ENCODE measurements at regions not wholly inside any gene's neighbourhood (a gene's known extent, or its start where the extent isn't known, plus 50 kb on each side); places are given as distances from the start of the nearest gene placed in this dataset.

DNA sequence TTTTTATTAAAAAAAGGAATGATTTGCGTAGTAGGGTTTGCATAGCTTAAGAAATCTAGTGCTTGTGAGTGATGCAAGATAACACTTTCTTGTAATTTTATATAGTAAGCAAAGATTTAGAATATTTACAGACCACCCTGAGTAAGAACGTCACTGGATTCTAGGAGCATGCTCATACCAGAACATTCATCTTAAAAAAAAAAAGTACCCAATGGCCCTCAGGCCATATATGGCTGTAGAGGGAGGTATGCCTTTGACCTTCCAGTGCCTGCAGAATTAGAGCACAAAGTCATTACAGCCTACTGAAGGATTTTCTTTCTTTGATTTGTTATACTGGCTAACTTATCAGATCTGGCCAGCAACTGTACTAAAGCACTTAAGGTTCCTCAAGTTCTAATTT lies 236.3 kb upstream of the GYPA start:
- H3K27me3 ChIP-seq (ENCODE audit: control insufficient read depth in 2 of 2, insufficient read depth in 2 of 2, low read length in 2 of 2): no peaks in the 10 kb centered on the region
- no peaks in the 10 kb centered on the region for H3K36me3 ChIP-seq (ENCODE audit: control insufficient read depth, insufficient read depth, low read length)
- no peaks in the 10 kb centered on the region for H3K79me2 ChIP-seq (ENCODE audit: control insufficient read depth, insufficient read depth, low read length)
- FAIRE-seq: no peak
- no peak overlapping the region for H3K4me2 ChIP-seq (ENCODE audit: insufficient read depth, low read length)
- no peak overlapping the region for H3K4me3 ChIP-seq
- no peak overlapping the region for H3K9ac ChIP-seq (ENCODE audit: insufficient read depth in 1 of 2, low read depth in 2 of 2, low read length in 2 of 2)
- no peak overlapping the region for H2AFZ ChIP-seq (ENCODE audit: low read depth, low read length)
- in situ Hi-C loops (cut with MboI) (no loop called here), intact Hi-C loops (cut with micrococcal nuclease) (no loop called here)
- DNase-seq (ENCODE audit: extremely low read depth in 1 of 4, low spot score in 3 of 4): no peak
- H3K27ac ChIP-seq (ENCODE audit: extremely low read depth, low read depth, low read length): no peak overlapping the region
- no peaks in the 10 kb centered on the region for H3K4me1 ChIP-seq (replicated peaks in 1 of 2; ENCODE audit: control insufficient read depth in 2 of 2, insufficient read depth in 2 of 2, low read length in 2 of 2)
- no peak for ATAC-seq
- no TSS peak for BruUV-seq (replicated peaks)
- ChIA-PET CTCF (ENCODE audit: low intra/inter-chr PET ratio) (no interaction called here), POLR2A (no interaction called here)
- H3K9me3 ChIP-seq (replicated peaks; ENCODE audit: control insufficient read depth, insufficient read depth, low read depth, low read length): no peaks in the 10 kb centered on the region
- no peaks in the 10 kb centered on the region for H3K9me1 ChIP-seq (ENCODE audit: control insufficient read depth, insufficient read depth, low read length)
- TF ChIP-seq, protein P1, sequence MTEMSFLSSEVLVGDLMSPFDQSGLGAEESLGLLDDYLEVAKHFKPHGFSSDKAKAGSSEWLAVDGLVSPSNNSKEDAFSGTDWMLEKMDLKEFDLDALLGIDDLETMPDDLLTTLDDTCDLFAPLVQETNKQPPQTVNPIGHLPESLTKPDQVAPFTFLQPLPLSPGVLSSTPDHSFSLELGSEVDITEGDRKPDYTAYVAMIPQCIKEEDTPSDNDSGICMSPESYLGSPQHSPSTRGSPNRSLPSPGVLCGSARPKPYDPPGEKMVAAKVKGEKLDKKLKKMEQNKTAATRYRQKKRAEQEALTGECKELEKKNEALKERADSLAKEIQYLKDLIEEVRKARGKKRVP (CRISPR knock-in tag; IDR thresholded peaks at IDR 0.05): no peak
- no peaks in the 10 kb centered on the region for H4K20me1 ChIP-seq (replicated peaks; ENCODE audit: control insufficient read depth, insufficient read depth, low read length)
- WGBS (ENCODE audit: insufficient coverage, low coverage, missing lambda C conversion rate): 0% methylated on average over 2 of the region's 2 CpGs

DNA sequence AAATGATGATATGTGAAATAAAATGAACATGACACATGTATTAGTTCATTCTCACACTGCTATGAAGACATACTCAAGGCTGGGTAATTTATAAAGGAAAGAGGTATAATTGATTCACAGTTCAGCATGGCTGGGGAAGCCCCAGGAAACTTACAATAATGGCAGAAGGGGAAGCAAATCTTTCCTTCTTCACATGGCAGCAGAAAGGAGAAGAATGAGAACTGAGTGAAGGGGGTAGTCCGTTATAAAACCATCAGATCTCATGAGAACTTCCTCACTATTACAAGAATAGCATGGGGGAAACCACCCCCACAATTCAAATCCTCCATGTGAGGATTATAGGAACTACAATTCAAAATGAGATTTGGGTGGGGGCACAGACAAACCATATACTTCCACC lies 243.9 kb upstream of the GYPA start:
- WGBS (ENCODE audit: insufficient coverage, low coverage, missing lambda C conversion rate): no CpG with 5 or more reads among the region's 1 CpG
- ChIA-PET POLR2A (no interaction called here), CTCF (ENCODE audit: low intra/inter-chr PET ratio) (no interaction called here)
- in situ Hi-C loops (cut with MboI): no loop called here
- H3K4me1 ChIP-seq (replicated peaks in 1 of 2; ENCODE audit: control insufficient read depth in 2 of 2, insufficient read depth in 2 of 2, low read length in 2 of 2): no peaks in the 10 kb centered on the region
- ATAC-seq: no peak
- H3K36me3 ChIP-seq (ENCODE audit: control insufficient read depth, insufficient read depth, low read length): no peaks in the 10 kb centered on the region
- H3K4me3 ChIP-seq: no peak overlapping the region
- no peaks in the 10 kb centered on the region; the same call in 1 of the 2 replicates for H3K9me3 ChIP-seq (replicated peaks; ENCODE audit: control insufficient read depth, insufficient read depth, low read depth, low read length)
- no TSS peak for BruUV-seq (replicated peaks)
- no peaks in the 10 kb centered on the region for H3K9me1 ChIP-seq (ENCODE audit: control insufficient read depth, insufficient read depth, low read length)
- DNase-seq (ENCODE audit: extremely low read depth in 1 of 4, low spot score in 3 of 4): no peak
- no peak for FAIRE-seq
- H3K9ac ChIP-seq (ENCODE audit: insufficient read depth in 1 of 2, low read depth in 2 of 2, low read length in 2 of 2): no peak overlapping the region
- H2AFZ ChIP-seq (ENCODE audit: low read depth, low read length): no peak overlapping the region
- no peaks in the 10 kb centered on the region for H4K20me1 ChIP-seq (replicated peaks; ENCODE audit: control insufficient read depth, insufficient read depth, low read length)
- H3K79me2 ChIP-seq (ENCODE audit: control insufficient read depth, insufficient read depth, low read length): no peaks in the 10 kb centered on the region
- intact Hi-C loops (cut with micrococcal nuclease): no loop called here
- no peak overlapping the region for H3K4me2 ChIP-seq (ENCODE audit: insufficient read depth, low read length)
- H3K27ac ChIP-seq (ENCODE audit: extremely low read depth, low read depth, low read length): no peak overlapping the region
- no peaks in the 10 kb centered on the region for H3K27me3 ChIP-seq (ENCODE audit: control insufficient read depth in 2 of 2, insufficient read depth in 2 of 2, low read length in 2 of 2)
- no peak for TF ChIP-seq NR4A1 (CRISPR knock-in tag; IDR thresholded peaks at IDR 0.05)
- TF ChIP-seq NR4A1 (tag; IDR thresholded peaks at IDR 0.05): no peak
- TF ChIP-seq NFIC (IDR thresholded peaks at IDR 0.05): no peak
- TF ChIP-seq NR2F6 (CRISPR knock-in tag; IDR thresholded peaks at IDR 0.05): no peak
- no peak for TF ChIP-seq ELF1 (tag; IDR thresholded peaks at IDR 0.05)
- no peak for TF ChIP-seq NUFIP1 (IDR thresholded peaks at IDR 0.05; ENCODE audit: partially characterized antibody)
- no peak for TF ChIP-seq MTA3 (IDR thresholded peaks at IDR 0.05; ENCODE audit: borderline replicate concordance)
- no peak for TF ChIP-seq BHLHE40 (IDR thresholded peaks at IDR 0.05; ENCODE audit: low read length)
- TF ChIP-seq PHF8 (IDR thresholded peaks at IDR 0.05; ENCODE audit: borderline replicate concordance, low read length): no peak
- TF ChIP-seq DDX20 (tag; IDR thresholded peaks at IDR 0.05; ENCODE audit: low read depth): no peak
- no peak for TF ChIP-seq HNRNPH1 (optimal IDR thresholded peaks at IDR 0.05; ENCODE audit: low read depth, low read length)
- no peak for TF ChIP-seq ZNF668 (CRISPR knock-in tag; IDR thresholded peaks at IDR 0.05)
- no peak for TF ChIP-seq RBM34 (IDR thresholded peaks at IDR 0.05; ENCODE audit: borderline replicate concordance, insufficient read depth, low read length)
- TF ChIP-seq IRF2 (CRISPR knock-in tag; IDR thresholded peaks at IDR 0.05): no peak
- no peak for TF ChIP-seq JUND (IDR thresholded peaks at IDR 0.05; ENCODE audit: borderline replicate concordance, low read depth, low read length)
- no peak for TF ChIP-seq JUND (tag; IDR thresholded peaks at IDR 0.05; ENCODE audit: borderline replicate concordance, low read depth, low read length)
- no peak for TF ChIP-seq HDAC6 (IDR thresholded peaks at IDR 0.05; ENCODE audit: low read depth, low read length)
- no peak for TF ChIP-seq RUNX1 (IDR thresholded peaks at IDR 0.05; ENCODE audit: low read depth)
- no peak for TF ChIP-seq WHSC1 (IDR thresholded peaks at IDR 0.05; ENCODE audit: low read length)
